ENCODE measurements at regions not wholly inside any gene's neighbourhood (a gene's known extent, or its start where the extent isn't known, plus 50 kb on each side); places are given as distances from the start of the nearest gene placed in this dataset.

DNA sequence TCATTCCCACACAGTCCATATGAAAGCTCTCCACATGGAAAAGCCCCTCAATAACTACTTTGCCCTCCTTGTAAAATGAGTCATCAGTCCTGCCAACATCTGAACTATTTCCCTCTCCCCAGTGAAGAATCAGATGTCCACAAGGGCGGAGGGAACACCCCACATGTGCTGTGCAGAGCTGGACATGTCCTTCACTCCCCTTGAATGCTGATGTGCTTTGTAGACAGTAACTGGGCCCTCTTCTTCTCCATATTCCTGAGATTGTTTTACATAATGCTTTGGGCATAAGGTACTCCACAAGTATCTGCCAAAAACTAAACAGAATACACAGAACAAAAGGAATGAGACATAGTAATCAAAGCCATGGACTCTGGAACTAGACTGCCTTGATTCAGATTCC, 879.4 kb downstream of the BCL11A start:
- no peak for TF ChIP-seq ARNTL (CRISPR knock-in tag; IDR thresholded peaks at IDR 0.05; ENCODE audit: borderline replicate concordance, low read depth)
- TF ChIP-seq ZFP3 (CRISPR knock-in tag; IDR thresholded peaks at IDR 0.05): no peak
